ENCODE measurements at regions not wholly inside any gene's neighbourhood (a gene's known extent, or its start where the extent isn't known, plus 50 kb on each side); places are given as distances from the start of the nearest gene placed in this dataset.

GRCh38 chr1:98147280-98147679 lies 226.4 kb upstream of the DPYD start:
- DNase-seq: no peak
- no peaks in the 10 kb centered on the region for H3K27me3 ChIP-seq (ENCODE audit: control insufficient read depth in 3 of 3, insufficient read depth in 3 of 3, low read length in 2 of 3)
- no peaks in the 10 kb centered on the region for H3K4me1 ChIP-seq (ENCODE audit: control insufficient read depth in 5 of 5, insufficient read depth in 5 of 5, low read length in 5 of 5)
- TF ChIP-seq CTCF (IDR thresholded peaks at IDR 0.05; ENCODE audit: control extremely low read depth, extremely low read depth): no peak
- H3K27ac ChIP-seq (ENCODE audit: low read depth in 1 of 2, low read length in 1 of 2): no peak overlapping the region
- H3K36me3 ChIP-seq (ENCODE audit: control insufficient read depth in 4 of 4, insufficient read depth in 4 of 4, low read length in 4 of 4): no peaks in the 10 kb centered on the region
- no peak overlapping the region for H3K9ac ChIP-seq (ENCODE audit: insufficient read depth in 1 of 2, low read length in 2 of 2)
- H3K4me3 ChIP-seq: no peak overlapping the region
- ATAC-seq (ENCODE audit: insufficient read depth, low FRiP score): no peak
- H3K9me3 ChIP-seq (ENCODE audit: control insufficient read depth in 4 of 4, insufficient read depth in 3 of 4, low read length in 3 of 4): no peaks in the 10 kb centered on the region

GRCh38 chr1:98145655-98146054 lies 224.8 kb upstream of the DPYD start:
- H3K27ac ChIP-seq (ENCODE audit: low read depth in 1 of 2, low read length in 1 of 2): no peak overlapping the region
- no peaks in the 10 kb centered on the region for H3K9me3 ChIP-seq (ENCODE audit: control insufficient read depth in 4 of 4, insufficient read depth in 3 of 4, low read length in 3 of 4)
- no peaks in the 10 kb centered on the region for H3K4me1 ChIP-seq (ENCODE audit: control insufficient read depth in 5 of 5, insufficient read depth in 5 of 5, low read length in 5 of 5)
- H3K27me3 ChIP-seq (ENCODE audit: control insufficient read depth in 3 of 3, insufficient read depth in 3 of 3, low read length in 2 of 3): no peaks in the 10 kb centered on the region
- H3K9ac ChIP-seq (ENCODE audit: insufficient read depth in 1 of 2, low read length in 2 of 2): no peak overlapping the region
- DNase-seq (no peak), ATAC-seq (ENCODE audit: insufficient read depth, low FRiP score) (no peak)
- no peak for TF ChIP-seq CTCF (IDR thresholded peaks at IDR 0.05; ENCODE audit: control extremely low read depth, extremely low read depth)
- no peaks in the 10 kb centered on the region for H3K36me3 ChIP-seq (ENCODE audit: control insufficient read depth in 4 of 4, insufficient read depth in 4 of 4, low read length in 4 of 4)
- WGBS, 2 donors: 60 to 92% methylated on average over 2 of the region's 2 CpGs
- H3K4me3 ChIP-seq: no peak overlapping the region

GRCh38 chr1:98143403-98143802 lies 222.6 kb upstream of the DPYD start:
- no peaks in the 10 kb centered on the region for H3K36me3 ChIP-seq (ENCODE audit: control insufficient read depth in 4 of 4, insufficient read depth in 4 of 4, low read length in 4 of 4)
- no peak overlapping the region for H3K9ac ChIP-seq (ENCODE audit: insufficient read depth in 1 of 2, low read length in 2 of 2)
- no peak for TF ChIP-seq CTCF (IDR thresholded peaks at IDR 0.05; ENCODE audit: control extremely low read depth, extremely low read depth)
- H3K4me1 ChIP-seq (ENCODE audit: control insufficient read depth in 5 of 5, insufficient read depth in 5 of 5, low read length in 5 of 5): no peaks in the 10 kb centered on the region
- 66 to 67% methylated on average over 2 of the region's 2 CpGs for WGBS, 2 donors
- ATAC-seq (ENCODE audit: insufficient read depth, low FRiP score) (no peak), DNase-seq (no peak)
- no peaks in the 10 kb centered on the region for H3K9me3 ChIP-seq (ENCODE audit: control insufficient read depth in 4 of 4, insufficient read depth in 3 of 4, low read length in 3 of 4)
- no peak overlapping the region for H3K4me3 ChIP-seq
- no peaks in the 10 kb centered on the region for H3K27me3 ChIP-seq (ENCODE audit: control insufficient read depth in 3 of 3, insufficient read depth in 3 of 3, low read length in 2 of 3)
- H3K27ac ChIP-seq (ENCODE audit: low read depth in 1 of 2, low read length in 1 of 2): no peak overlapping the region

GRCh38 chr1:98133131-98133530 lies 212.3 kb upstream of the DPYD start:
- Histone ChIP-seq H3K4me3 (no peak overlapping the region), H3K27ac (ENCODE audit: low read depth in 1 of 2, low read length in 1 of 2) (no peak overlapping the region), H3K4me1 (ENCODE audit: control insufficient read depth in 5 of 5, insufficient read depth in 5 of 5, low read length in 5 of 5) (peaks cover 0 to 7% (median 0%) of the 10 kb centered on the region in 5 donors), H3K36me3 (ENCODE audit: control insufficient read depth in 4 of 4, insufficient read depth in 4 of 4, low read length in 4 of 4) (no peaks in the 10 kb centered on the region), H3K27me3 (ENCODE audit: control insufficient read depth in 3 of 3, insufficient read depth in 3 of 3, low read length in 2 of 3) (no peaks in the 10 kb centered on the region), H3K9ac (ENCODE audit: insufficient read depth in 1 of 2, low read length in 2 of 2) (no peak overlapping the region), H3K9me3 (ENCODE audit: control insufficient read depth in 4 of 4, insufficient read depth in 3 of 4, low read length in 3 of 4) (no peaks in the 10 kb centered on the region)
- WGBS, 2 donors: 37 to 76% methylated on average over 4 of the region's 4 CpGs
- peak in 2 of 3 donors; percentile 21 to 22 for DNase-seq
- TF ChIP-seq CTCF (IDR thresholded peaks at IDR 0.05; ENCODE audit: control extremely low read depth, extremely low read depth): no peak
- ATAC-seq (ENCODE audit: insufficient read depth, low FRiP score): no peak
